ENCODE measurements at regions not wholly inside any gene's neighbourhood (a gene's known extent, or its start where the extent isn't known, plus 50 kb on each side); places are given as distances from the start of the nearest gene placed in this dataset.

- TF ChIP-seq FOXM1 (IDR thresholded peaks at IDR 0.05; ENCODE audit: borderline replicate concordance, low read depth) (no peak), RAD21 (IDR thresholded peaks at IDR 0.05; ENCODE audit: low read depth) (no peak), CREB1 (IDR thresholded peaks at IDR 0.05; ENCODE audit: low read depth) (no peak), EP300 (IDR thresholded peaks at IDR 0.05; ENCODE audit: borderline replicate concordance) (no peak), ZBTB7A (IDR thresholded peaks at IDR 0.05; ENCODE audit: low read depth) (no peak), TCF12 (IDR thresholded peaks at IDR 0.05; ENCODE audit: low read depth) (no peak), TEAD4 (IDR thresholded peaks at IDR 0.05) (no peak), YY1 (IDR thresholded peaks at IDR 0.05; ENCODE audit: low read depth) (no peak), NFIC (IDR thresholded peaks at IDR 0.05) (no peak), CEBPB (IDR thresholded peaks at IDR 0.05) (no peak), TAF1 (IDR thresholded peaks at IDR 0.05; ENCODE audit: low read depth) (no peak)
- TF ChIP-seq, protein P1, sequence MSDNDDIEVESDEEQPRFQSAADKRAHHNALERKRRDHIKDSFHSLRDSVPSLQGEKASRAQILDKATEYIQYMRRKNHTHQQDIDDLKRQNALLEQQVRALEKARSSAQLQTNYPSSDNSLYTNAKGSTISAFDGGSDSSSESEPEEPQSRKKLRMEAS (IDR thresholded peaks at IDR 0.05), result no peak
- TF ChIP-seq, protein P2, sequence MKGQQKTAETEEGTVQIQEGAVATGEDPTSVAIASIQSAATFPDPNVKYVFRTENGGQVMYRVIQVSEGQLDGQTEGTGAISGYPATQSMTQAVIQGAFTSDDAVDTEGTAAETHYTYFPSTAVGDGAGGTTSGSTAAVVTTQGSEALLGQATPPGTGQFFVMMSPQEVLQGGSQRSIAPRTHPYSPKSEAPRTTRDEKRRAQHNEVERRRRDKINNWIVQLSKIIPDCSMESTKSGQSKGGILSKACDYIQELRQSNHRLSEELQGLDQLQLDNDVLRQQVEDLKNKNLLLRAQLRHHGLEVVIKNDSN (IDR thresholded peaks at IDR 0.05), result no peak
- TF ChIP-seq, protein P3, sequence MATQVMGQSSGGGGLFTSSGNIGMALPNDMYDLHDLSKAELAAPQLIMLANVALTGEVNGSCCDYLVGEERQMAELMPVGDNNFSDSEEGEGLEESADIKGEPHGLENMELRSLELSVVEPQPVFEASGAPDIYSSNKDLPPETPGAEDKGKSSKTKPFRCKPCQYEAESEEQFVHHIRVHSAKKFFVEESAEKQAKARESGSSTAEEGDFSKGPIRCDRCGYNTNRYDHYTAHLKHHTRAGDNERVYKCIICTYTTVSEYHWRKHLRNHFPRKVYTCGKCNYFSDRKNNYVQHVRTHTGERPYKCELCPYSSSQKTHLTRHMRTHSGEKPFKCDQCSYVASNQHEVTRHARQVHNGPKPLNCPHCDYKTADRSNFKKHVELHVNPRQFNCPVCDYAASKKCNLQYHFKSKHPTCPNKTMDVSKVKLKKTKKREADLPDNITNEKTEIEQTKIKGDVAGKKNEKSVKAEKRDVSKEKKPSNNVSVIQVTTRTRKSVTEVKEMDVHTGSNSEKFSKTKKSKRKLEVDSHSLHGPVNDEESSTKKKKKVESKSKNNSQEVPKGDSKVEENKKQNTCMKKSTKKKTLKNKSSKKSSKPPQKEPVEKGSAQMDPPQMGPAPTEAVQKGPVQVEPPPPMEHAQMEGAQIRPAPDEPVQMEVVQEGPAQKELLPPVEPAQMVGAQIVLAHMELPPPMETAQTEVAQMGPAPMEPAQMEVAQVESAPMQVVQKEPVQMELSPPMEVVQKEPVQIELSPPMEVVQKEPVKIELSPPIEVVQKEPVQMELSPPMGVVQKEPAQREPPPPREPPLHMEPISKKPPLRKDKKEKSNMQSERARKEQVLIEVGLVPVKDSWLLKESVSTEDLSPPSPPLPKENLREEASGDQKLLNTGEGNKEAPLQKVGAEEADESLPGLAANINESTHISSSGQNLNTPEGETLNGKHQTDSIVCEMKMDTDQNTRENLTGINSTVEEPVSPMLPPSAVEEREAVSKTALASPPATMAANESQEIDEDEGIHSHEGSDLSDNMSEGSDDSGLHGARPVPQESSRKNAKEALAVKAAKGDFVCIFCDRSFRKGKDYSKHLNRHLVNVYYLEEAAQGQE (IDR thresholded peaks at IDR 0.05; ENCODE audit: low read depth), result no peak
Measured at GRCh38 chr1:82991569-82991968, 1007.4 kb downstream of the TTLL7 start.

GRCh38 chr1:82979593-82980236 is 1019.2 kb downstream of the TTLL7 start:
- no peak for TF ChIP-seq CEBPB (IDR thresholded peaks at IDR 0.05)
- no peak for TF ChIP-seq ZBTB7A (IDR thresholded peaks at IDR 0.05; ENCODE audit: low read depth)

- TF ChIP-seq TEAD4 (IDR thresholded peaks at IDR 0.05), result 0 out of 2 replicates have a peak, but pooled peaks have one; percentile 10
- TF ChIP-seq EGR1 (IDR thresholded peaks at IDR 0.05), result no peak
Measured at GRCh38 chr1:82978461-82979324, 1020.2 kb downstream of the TTLL7 start.

- TF ChIP-seq TCF12 (IDR thresholded peaks at IDR 0.05; ENCODE audit: low read depth) (no peak), ZBTB7A (IDR thresholded peaks at IDR 0.05; ENCODE audit: low read depth) (no peak), CEBPB (IDR thresholded peaks at IDR 0.05) (no peak), NFIC (IDR thresholded peaks at IDR 0.05) (no peak), EP300 (IDR thresholded peaks at IDR 0.05; ENCODE audit: borderline replicate concordance) (no peak), FOXM1 (IDR thresholded peaks at IDR 0.05; ENCODE audit: borderline replicate concordance, low read depth) (no peak)
Measured at GRCh38 chr1:82972841-82973553, 1025.9 kb downstream of the TTLL7 start.

DNA sequence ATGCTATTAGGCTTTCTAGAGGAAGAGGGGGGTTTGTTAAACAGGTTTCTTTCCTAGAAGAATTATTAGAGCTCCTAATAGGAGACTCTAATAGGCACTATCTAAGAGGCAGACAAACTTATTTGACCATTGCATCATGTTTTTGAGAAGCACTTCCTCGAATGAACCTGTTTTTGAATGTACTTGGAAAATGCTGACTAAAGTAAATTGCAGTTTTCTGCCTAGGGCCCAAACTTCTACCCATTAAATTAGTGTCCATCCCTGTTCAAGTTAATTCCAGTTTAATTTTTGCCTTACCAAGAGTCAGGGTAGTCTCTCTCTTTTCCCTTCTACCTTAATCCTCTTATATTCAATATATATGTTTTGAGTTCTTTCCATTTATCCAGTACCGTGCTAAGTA is 1029.6 kb downstream of the TTLL7 start:
- TF ChIP-seq EGR1 (IDR thresholded peaks at IDR 0.05) (no peak), CEBPB (IDR thresholded peaks at IDR 0.05) (no peak), ZBTB7A (IDR thresholded peaks at IDR 0.05; ENCODE audit: low read depth) (no peak), EP300 (IDR thresholded peaks at IDR 0.05; ENCODE audit: borderline replicate concordance) (no peak), TAF1 (IDR thresholded peaks at IDR 0.05; ENCODE audit: low read depth) (no peak), FOXM1 (IDR thresholded peaks at IDR 0.05; ENCODE audit: borderline replicate concordance, low read depth) (no peak), TEAD4 (IDR thresholded peaks at IDR 0.05) (no peak), CREB1 (IDR thresholded peaks at IDR 0.05; ENCODE audit: low read depth) (no peak)
- TF ChIP-seq, protein P3 (IDR thresholded peaks at IDR 0.05; ENCODE audit: low read depth), result no peak
- TF ChIP-seq, protein P1 (IDR thresholded peaks at IDR 0.05), result no peak
- TF ChIP-seq, protein P2 (IDR thresholded peaks at IDR 0.05), result no peak

All from Ishikawa (cell line).